ENCODE measurements at regions not wholly inside any gene's neighbourhood (a gene's known extent, or its start where the extent isn't known, plus 50 kb on each side); places are given as distances from the start of the nearest gene placed in this dataset.

GRCh38 chr14:104428333-104428851, 151.2 kb upstream of the C14orf180 start:
- Histone ChIP-seq H3K4me1 (ENCODE audit: insufficient read depth, low read length) (no peaks in the 10 kb centered on the region), H4K20me1 (ENCODE audit: insufficient read depth, low read length) (no peaks in the 10 kb centered on the region), H3K4me3 (ENCODE audit: insufficient read depth, low read length) (no peak overlapping the region), H3K36me3 (ENCODE audit: insufficient read depth, low read length) (no peaks in the 10 kb centered on the region), H3K79me2 (ENCODE audit: insufficient read depth, low read length) (no peaks in the 10 kb centered on the region), H3K27me3 (ENCODE audit: insufficient read depth, low read length) (no peaks in the 10 kb centered on the region), H3K4me2 (ENCODE audit: insufficient read depth, low read length) (no peak overlapping the region), H3K27ac (ENCODE audit: low read depth, low read length) (no peak overlapping the region), H3K9me3 (ENCODE audit: low read depth, low read length) (no peaks in the 10 kb centered on the region), H2AFZ (ENCODE audit: low read length) (no peak overlapping the region)
- DNase-seq (ENCODE audit: insufficient read length, low spot score, missing footprints), result peak; percentile 76
- TF ChIP-seq, protein P1, sequence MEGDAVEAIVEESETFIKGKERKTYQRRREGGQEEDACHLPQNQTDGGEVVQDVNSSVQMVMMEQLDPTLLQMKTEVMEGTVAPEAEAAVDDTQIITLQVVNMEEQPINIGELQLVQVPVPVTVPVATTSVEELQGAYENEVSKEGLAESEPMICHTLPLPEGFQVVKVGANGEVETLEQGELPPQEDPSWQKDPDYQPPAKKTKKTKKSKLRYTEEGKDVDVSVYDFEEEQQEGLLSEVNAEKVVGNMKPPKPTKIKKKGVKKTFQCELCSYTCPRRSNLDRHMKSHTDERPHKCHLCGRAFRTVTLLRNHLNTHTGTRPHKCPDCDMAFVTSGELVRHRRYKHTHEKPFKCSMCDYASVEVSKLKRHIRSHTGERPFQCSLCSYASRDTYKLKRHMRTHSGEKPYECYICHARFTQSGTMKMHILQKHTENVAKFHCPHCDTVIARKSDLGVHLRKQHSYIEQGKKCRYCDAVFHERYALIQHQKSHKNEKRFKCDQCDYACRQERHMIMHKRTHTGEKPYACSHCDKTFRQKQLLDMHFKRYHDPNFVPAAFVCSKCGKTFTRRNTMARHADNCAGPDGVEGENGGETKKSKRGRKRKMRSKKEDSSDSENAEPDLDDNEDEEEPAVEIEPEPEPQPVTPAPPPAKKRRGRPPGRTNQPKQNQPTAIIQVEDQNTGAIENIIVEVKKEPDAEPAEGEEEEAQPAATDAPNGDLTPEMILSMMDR (IDR thresholded peaks at IDR 0.05; ENCODE audit: extremely low read depth, low read depth, low read length), result no peak

GRCh38 chr14:104428860-104429259, 150.7 kb upstream of the C14orf180 start:
- Histone ChIP-seq H3K36me3 (ENCODE audit: insufficient read depth, low read length) (no peaks in the 10 kb centered on the region), H3K27ac (ENCODE audit: low read depth, low read length) (no peak overlapping the region), H4K20me1 (ENCODE audit: insufficient read depth, low read length) (no peaks in the 10 kb centered on the region), H3K4me3 (ENCODE audit: insufficient read depth, low read length) (no peak overlapping the region), H3K4me1 (ENCODE audit: insufficient read depth, low read length) (no peaks in the 10 kb centered on the region), H2AFZ (ENCODE audit: low read length) (no peak overlapping the region), H3K4me2 (ENCODE audit: insufficient read depth, low read length) (no peak overlapping the region), H3K79me2 (ENCODE audit: insufficient read depth, low read length) (no peaks in the 10 kb centered on the region), H3K27me3 (ENCODE audit: insufficient read depth, low read length) (no peaks in the 10 kb centered on the region), H3K9me3 (ENCODE audit: low read depth, low read length) (no peaks in the 10 kb centered on the region)
- TF ChIP-seq, protein P1 (IDR thresholded peaks at IDR 0.05; ENCODE audit: extremely low read depth, low read depth, low read length), result no peak
- peak; percentile 51 for DNase-seq (ENCODE audit: insufficient read length, low spot score, missing footprints)

DNA sequence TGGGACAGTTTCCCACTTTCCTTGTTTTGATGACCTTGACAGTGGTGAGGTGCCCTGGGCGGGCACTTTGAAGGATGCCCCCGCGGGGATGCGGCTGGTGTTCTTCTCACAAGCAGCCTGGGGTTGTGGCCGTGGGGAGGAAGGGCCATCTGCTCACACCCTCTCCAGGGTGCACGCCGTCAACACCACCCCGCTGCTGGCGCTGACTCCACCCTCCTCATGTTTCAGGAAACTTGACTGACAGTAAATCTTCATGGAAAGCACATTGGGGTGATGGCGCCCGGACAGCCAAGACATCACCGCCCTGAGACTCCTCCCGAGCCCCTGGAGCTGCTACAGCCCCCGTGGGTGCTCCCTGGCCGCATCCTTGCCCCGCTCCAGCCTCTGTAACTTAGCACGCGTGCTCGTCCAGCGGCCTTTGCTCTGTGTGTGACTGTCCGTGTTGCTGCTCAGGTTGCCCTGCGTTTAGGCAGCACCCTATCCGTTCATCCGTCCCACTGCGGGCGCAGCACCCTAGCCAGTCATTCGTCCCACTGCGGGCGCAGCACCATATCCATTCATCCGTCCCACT, 150.2 kb upstream of the C14orf180 start:
- DNase-seq (ENCODE audit: insufficient read length, low spot score, missing footprints), result peak; percentile 51
- Histone ChIP-seq H3K27ac (ENCODE audit: low read depth, low read length) (no peak overlapping the region), H3K36me3 (ENCODE audit: insufficient read depth, low read length) (no peaks in the 10 kb centered on the region), H3K9me3 (ENCODE audit: low read depth, low read length) (no peaks in the 10 kb centered on the region), H3K79me2 (ENCODE audit: insufficient read depth, low read length) (no peaks in the 10 kb centered on the region), H3K4me2 (ENCODE audit: insufficient read depth, low read length) (no peak overlapping the region), H4K20me1 (ENCODE audit: insufficient read depth, low read length) (no peaks in the 10 kb centered on the region), H3K4me1 (ENCODE audit: insufficient read depth, low read length) (no peaks in the 10 kb centered on the region), H3K27me3 (ENCODE audit: insufficient read depth, low read length) (no peaks in the 10 kb centered on the region), H3K4me3 (ENCODE audit: insufficient read depth, low read length) (no peak overlapping the region), H2AFZ (ENCODE audit: low read length) (no peak overlapping the region)
- TF ChIP-seq, protein P1 (IDR thresholded peaks at IDR 0.05; ENCODE audit: extremely low read depth, low read depth, low read length), result no peak

- no peaks in the 10 kb centered on the region for H3K4me1 ChIP-seq (ENCODE audit: insufficient read depth, low read length)
- no peak overlapping the region for H3K4me2 ChIP-seq (ENCODE audit: insufficient read depth, low read length)
- TF ChIP-seq, protein P1 (IDR thresholded peaks at IDR 0.05; ENCODE audit: extremely low read depth, low read depth, low read length), result no peak
- H3K79me2 ChIP-seq (ENCODE audit: insufficient read depth, low read length), result no peaks in the 10 kb centered on the region
- no peaks in the 10 kb centered on the region for H3K9me3 ChIP-seq (ENCODE audit: low read depth, low read length)
- peak; percentile 45 for DNase-seq (ENCODE audit: insufficient read length, low spot score, missing footprints)
- no peak overlapping the region for H2AFZ ChIP-seq (ENCODE audit: low read length)
- no peaks in the 10 kb centered on the region for H3K27me3 ChIP-seq (ENCODE audit: insufficient read depth, low read length)
- no peaks in the 10 kb centered on the region for H4K20me1 ChIP-seq (ENCODE audit: insufficient read depth, low read length)
- no peaks in the 10 kb centered on the region for H3K36me3 ChIP-seq (ENCODE audit: insufficient read depth, low read length)
- no peak overlapping the region for H3K27ac ChIP-seq (ENCODE audit: low read depth, low read length)
- H3K4me3 ChIP-seq (ENCODE audit: insufficient read depth, low read length), result no peak overlapping the region
Observed at GRCh38 chr14:104431351-104431928, 148.1 kb upstream of the C14orf180 start.
